ENCODE measurements at regions not wholly inside any gene's neighbourhood (a gene's known extent, or its start where the extent isn't known, plus 50 kb on each side); places are given as distances from the start of the nearest gene placed in this dataset.

DNA sequence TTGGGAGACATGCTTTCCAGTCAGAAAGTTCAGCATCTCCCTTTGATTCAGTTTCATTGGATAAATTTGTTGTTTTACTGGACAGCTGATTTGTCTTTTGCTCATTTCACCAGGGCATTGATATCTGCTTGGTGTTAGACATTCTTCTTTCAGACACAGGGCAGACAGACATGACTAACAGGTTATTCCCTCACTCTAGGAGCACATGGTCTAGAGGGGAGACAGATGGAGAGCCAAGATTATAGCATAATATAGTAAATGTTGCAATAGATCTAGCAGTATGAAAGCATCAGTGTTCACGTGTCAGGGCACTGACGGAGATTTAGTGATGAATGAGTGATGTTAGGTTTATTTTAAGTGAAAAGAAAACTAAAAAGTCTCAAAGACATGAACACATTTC, 187.0 kb upstream of the CYRIA start:
- Mint-ChIP-seq H3K36me3 (no peaks in the 10 kb centered on the region), H3K4me1 (no peaks in the 10 kb centered on the region), H3K4me3 (no peak overlapping the region), H3K9me3 (no peaks in the 10 kb centered on the region), H3K27me3 (ENCODE audit: low read depth in 3 of 3) (peaks cover 0 to 2% (median 0%) of the 10 kb centered on the region in 3 donors), H3K27ac (no peak overlapping the region)
- no peak for DNase-seq

DNA sequence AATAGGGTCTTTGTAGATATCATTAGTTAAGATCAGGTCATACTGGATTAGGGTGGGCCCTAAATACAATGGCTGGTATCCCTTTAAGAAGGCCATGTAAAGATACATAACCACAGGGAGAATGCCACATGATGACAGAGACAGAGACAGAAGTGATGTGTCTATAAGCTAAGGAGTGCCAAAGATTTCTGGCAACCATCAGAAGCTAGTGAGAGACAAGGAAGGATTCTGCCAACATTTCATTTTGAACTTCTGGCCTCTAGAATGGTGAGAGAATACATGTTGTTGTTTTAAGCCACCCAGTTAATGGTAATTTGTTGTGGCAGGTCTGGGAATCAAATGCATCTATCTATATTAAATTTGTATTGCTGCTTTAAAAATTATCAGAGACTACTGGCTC, 185.5 kb upstream of the CYRIA start:
- no peaks in the 10 kb centered on the region for H3K9me3 Mint-ChIP-seq
- no peak overlapping the region for H3K4me3 Mint-ChIP-seq
- peaks cover 0 to 2% (median 0%) of the 10 kb centered on the region in 3 donors for H3K27me3 Mint-ChIP-seq (ENCODE audit: low read depth in 3 of 3)
- no peaks in the 10 kb centered on the region for H3K4me1 Mint-ChIP-seq
- DNase-seq: no peak
- no peaks in the 10 kb centered on the region for H3K36me3 Mint-ChIP-seq
- no peak overlapping the region for H3K27ac Mint-ChIP-seq

DNA sequence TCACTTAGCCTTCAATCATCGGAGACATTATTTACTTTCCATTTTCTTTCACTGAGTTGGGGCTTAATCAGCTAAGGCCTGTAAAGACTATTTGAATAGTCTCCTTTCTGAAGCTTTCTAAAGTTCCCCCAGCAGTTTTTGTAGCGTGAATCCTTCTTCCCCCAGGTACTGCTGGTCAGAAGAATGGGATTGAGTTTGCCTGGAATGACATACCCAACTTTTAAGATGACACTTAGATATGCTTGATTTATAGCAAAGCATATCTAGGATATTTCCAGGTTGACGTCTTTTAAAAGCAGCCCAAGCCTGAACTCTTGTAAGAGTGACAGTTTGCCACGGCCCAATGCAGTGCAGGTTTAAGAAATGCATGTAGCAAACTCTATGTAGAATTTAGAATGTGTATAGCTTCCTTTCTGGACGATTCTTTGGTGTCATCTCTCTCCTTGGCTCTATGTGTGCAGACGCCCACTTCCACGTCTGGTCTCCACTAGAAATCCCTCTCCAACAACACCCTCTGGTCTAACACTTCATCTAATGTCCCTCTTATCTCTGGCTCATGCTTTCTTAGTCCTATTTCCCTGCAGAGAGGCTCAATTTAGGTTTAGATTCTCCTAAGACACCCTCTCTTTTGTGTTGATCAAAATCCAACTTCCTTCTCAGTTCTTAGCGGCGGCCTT, 175.0 kb upstream of the CYRIA start:
- no peak for DNase-seq
- no peaks in the 10 kb centered on the region for H3K4me1 Mint-ChIP-seq
- no peak overlapping the region for H3K27ac Mint-ChIP-seq

DNA sequence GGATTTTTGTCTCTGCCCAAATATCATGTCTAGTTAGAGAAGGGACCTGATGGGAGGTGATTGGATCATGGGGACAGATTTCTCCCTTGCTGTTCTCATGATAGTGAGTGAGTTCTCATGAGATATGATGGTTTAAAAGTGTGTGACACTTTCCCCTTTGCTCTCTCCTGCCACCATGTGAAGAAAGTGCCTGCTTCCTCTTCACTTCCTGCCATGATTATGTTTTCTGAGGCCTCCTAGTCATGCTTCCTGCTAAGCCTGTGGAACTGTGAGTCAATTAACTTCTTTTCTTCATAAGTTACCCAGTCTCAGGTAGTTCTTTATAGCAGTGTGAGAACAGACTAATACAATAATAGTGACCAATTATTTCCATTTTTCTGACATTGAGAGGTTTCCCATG, 167.3 kb upstream of the CYRIA start:
- H3K4me1 Mint-ChIP-seq: no peaks in the 10 kb centered on the region
- no peaks in the 10 kb centered on the region for H3K36me3 Mint-ChIP-seq
- H3K27ac Mint-ChIP-seq: no peak overlapping the region
- H3K27me3 Mint-ChIP-seq (ENCODE audit: low read depth in 3 of 3): peaks cover 0 to 3% (median 2%) of the 10 kb centered on the region in 3 donors
- DNase-seq: no peak
- H3K9me3 Mint-ChIP-seq: peaks cover 0 to 2% (median 0%) of the 10 kb centered on the region in 6 donors
- H3K4me3 Mint-ChIP-seq: no peak overlapping the region

More for the DNA sequence above, 175.0 kb upstream of the CYRIA start:
- H3K27me3 Mint-ChIP-seq (ENCODE audit: low read depth in 3 of 3): peaks cover 2 to 7% (median 2%) of the 10 kb centered on the region in 3 donors
- H3K9me3 Mint-ChIP-seq: peaks cover 0 to 2% (median 0%) of the 10 kb centered on the region in 6 donors
- no peak overlapping the region for H3K4me3 Mint-ChIP-seq
- H3K36me3 Mint-ChIP-seq: no peaks in the 10 kb centered on the region

DNA sequence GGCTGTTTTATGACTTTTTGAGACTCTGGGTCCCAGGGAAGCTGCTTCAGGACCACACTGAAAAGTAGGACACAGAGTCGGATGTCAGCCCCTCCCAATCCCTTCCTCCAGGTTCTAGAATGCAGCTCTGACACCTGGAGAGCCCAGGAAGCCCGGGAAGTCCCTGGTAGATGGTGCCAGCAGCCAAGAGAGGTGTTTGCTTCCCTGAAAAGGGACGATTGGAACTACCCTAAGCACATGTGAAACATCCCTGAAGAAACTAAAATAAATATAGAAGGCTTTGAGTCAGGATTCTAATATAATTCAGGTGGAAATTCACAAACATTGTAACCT, 163.2 kb upstream of the CYRIA start:
- Mint-ChIP-seq H3K4me3 (no peak overlapping the region), H3K27me3 (ENCODE audit: low read depth in 3 of 3) (peaks cover 0 to 5% (median under 1%) of the 10 kb centered on the region in 3 donors), H3K27ac (no peak overlapping the region), H3K4me1 (no peaks in the 10 kb centered on the region), H3K9me3 (peaks cover 0 to 2% (median 0%) of the 10 kb centered on the region in 6 donors), H3K36me3 (no peaks in the 10 kb centered on the region)
- no peak for DNase-seq

DNA sequence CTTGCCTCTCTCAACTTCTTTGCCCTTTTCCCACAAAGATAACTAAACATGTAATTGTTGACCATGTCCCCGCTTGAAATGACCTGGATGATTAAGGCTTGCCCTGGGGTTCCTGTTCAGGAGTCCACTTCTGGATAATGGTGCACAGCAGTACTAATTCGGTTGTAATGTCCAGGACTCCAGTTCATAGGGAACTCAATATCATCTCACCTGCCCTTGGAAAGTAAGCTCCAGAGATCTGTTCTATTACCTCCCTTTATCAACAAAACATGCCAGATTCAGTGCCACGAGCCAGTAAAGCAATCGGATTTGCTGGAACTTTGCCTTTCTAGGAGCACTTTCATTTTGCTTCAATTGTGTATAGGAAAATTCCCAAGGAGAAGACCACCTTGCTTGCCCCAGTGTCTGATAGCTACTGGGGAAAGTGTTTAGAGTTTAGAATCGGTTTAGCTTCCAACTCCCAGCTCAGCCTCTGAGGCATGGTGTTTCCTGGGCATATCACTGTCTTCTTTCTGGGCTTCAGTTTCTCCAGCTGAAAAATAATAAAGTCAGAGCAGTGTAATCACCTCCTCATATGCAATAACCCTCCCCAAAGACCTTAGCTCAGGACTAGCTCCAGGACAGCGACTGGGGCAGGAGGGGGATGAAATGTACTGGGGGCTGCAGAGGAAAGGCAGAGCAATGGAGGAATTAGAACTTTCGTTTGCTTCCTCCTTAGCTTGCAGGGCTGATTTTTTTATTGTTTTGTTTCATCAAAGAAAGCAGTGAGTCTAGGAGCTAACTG, 162.6 kb upstream of the CYRIA start:
- H3K27ac Mint-ChIP-seq: no peak overlapping the region
- no peaks in the 10 kb centered on the region for H3K36me3 Mint-ChIP-seq
- H3K9me3 Mint-ChIP-seq: peaks cover 0 to 2% (median 0%) of the 10 kb centered on the region in 6 donors
- no peaks in the 10 kb centered on the region for H3K4me1 Mint-ChIP-seq
- H3K4me3 Mint-ChIP-seq: no peak overlapping the region
- peaks cover 0 to 7% (median 0%) of the 10 kb centered on the region in 3 donors for H3K27me3 Mint-ChIP-seq (ENCODE audit: low read depth in 3 of 3)
- no peak for DNase-seq

DNA sequence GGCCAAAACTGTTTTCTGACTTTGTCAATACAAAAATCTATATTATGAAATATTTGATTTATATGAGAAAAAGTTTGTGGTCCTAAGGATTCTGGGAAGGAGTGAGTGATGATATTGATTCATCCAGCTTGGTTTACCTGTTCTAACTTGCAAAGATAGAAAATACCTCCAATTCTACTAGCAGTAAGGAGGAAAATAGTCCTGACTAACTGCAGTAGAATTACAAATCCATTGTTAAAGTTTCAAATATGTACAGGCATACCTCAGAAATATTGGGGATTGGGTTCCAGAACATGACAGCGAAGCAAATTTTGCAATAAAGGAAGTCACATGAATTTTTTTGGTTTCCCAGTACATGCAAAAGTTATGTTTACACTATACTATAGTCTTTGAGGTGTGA, 158.8 kb upstream of the CYRIA start:
- no peaks in the 10 kb centered on the region for H3K36me3 Mint-ChIP-seq
- no peaks in the 10 kb centered on the region for H3K9me3 Mint-ChIP-seq
- H3K4me3 Mint-ChIP-seq: no peak overlapping the region
- no peaks in the 10 kb centered on the region for H3K4me1 Mint-ChIP-seq
- no peak overlapping the region for H3K27ac Mint-ChIP-seq
- peaks cover 0 to 4% (median 0%) of the 10 kb centered on the region in 3 donors for H3K27me3 Mint-ChIP-seq (ENCODE audit: low read depth in 3 of 3)
- DNase-seq: no peak

DNA sequence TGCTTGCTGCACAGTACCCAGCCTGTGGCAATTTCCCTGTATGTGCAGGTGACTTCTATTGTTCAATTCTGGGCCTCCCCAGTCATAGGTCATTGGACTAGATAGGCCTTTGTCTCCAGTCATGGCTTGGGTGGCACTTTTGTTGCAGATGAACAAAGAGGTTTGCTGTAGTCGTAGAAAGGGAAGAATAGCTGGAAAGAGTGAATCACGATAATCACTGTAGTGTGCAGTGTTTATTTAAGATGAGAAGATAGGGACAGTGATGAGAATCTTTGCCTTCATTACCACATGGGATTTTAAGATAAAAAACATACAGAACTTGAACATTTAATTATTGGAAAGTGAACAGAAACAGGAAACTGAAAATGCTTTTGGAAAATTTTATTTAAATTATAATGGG, 156.1 kb upstream of the CYRIA start:
- Mint-ChIP-seq H3K4me1 (no peaks in the 10 kb centered on the region), H3K4me3 (no peak overlapping the region), H3K27me3 (ENCODE audit: low read depth in 3 of 3) (peaks cover 0 to 4% (median 2%) of the 10 kb centered on the region in 3 donors), H3K27ac (no peak overlapping the region), H3K9me3 (peaks cover 0 to under 1% (median 0%) of the 10 kb centered on the region in 6 donors), H3K36me3 (no peaks in the 10 kb centered on the region)
- no peak for DNase-seq

DNA sequence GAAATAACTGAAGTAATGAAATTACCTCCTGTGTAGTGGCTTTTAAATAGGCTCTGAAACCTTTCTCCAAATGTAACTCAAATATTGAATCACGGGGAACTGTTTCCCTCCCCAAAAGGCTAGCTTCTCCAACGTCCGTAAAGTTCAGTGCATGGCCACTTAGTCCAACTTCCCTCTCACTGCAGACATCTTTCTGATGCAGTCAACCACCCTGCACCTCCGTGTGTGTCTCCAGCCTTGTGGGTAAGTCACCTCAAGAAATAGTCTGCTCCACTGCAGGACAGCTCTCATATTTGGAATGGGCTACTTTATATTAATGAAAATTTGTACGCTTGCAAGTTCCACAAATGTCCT, 152.5 kb upstream of the CYRIA start:
- peaks cover 0 to 4% (median 2%) of the 10 kb centered on the region in 3 donors for H3K27me3 Mint-ChIP-seq (ENCODE audit: low read depth in 3 of 3)
- H3K4me1 Mint-ChIP-seq: no peaks in the 10 kb centered on the region
- peaks cover 0 to 3% (median 0%) of the 10 kb centered on the region in 6 donors for H3K9me3 Mint-ChIP-seq
- no peaks in the 10 kb centered on the region for H3K36me3 Mint-ChIP-seq
- H3K27ac Mint-ChIP-seq: no peak overlapping the region
- DNase-seq: no peak
- H3K4me3 Mint-ChIP-seq: no peak overlapping the region

DNA sequence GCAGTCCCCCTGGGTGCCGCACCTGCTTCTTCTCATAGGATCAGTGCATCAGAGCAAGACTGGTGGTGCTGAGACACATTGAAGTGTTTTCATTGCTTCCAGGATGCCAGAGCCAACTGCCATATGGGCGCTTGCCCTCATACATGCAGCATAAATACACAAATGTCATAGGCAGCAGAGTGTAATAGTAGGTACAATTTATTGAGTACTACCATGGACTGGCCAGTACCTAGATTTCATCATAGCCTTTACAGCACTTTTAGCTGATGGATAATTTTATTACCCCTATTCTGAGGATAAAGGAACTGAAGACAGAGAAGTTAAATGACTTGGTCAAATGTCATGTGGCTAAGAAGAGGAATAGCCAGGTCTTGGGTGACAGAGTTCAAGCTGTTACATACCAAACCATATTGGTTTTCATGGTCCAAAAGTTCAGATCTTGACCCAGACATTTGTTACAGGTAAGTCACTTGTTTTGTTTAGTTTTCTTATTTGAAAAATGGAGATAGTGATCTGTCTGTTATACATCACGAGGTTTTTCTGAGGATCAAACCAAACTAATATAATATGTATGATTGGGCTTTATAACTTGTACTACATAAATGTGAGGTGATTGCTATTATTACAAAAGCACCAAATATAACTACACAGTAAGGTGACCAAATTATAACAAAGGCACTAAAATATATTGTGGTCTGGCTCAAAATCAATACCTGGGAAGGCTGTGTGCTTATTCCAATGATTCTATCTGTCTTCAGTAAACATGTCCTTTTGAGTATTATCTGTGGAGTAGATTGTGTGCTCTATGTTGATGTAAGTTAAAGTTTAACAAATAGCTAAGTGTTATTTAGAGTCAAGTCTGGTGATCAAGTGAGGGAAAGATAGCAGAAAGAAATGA, 151.9 kb upstream of the CYRIA start:
- peaks cover 0 to 4% (median 2%) of the 10 kb centered on the region in 3 donors for H3K27me3 Mint-ChIP-seq (ENCODE audit: low read depth in 3 of 3)
- no peak for DNase-seq
- H3K27ac Mint-ChIP-seq: no peak overlapping the region
- H3K36me3 Mint-ChIP-seq: no peaks in the 10 kb centered on the region
- H3K4me3 Mint-ChIP-seq: no peak overlapping the region
- peaks cover 0 to 3% (median 0%) of the 10 kb centered on the region in 6 donors for H3K9me3 Mint-ChIP-seq
- H3K4me1 Mint-ChIP-seq: no peaks in the 10 kb centered on the region

DNA sequence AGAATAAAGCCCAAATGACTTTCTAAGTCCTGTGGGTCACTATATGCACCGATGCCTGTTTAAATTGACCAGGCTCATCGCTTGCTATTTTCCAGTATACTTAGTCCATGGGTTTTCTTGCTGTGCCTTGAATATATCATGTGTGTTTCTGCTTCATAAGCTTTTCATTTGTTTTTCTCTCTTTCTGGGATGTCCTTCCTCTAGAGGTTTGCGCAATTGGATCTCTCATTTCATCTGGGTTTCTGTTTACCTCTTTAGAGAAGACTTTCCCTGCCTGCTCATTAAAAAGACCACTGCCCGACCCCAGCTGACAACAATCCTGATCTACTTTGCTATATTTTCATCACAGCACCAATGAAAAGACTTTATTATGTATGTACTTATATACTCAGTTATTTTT, 150.9 kb upstream of the CYRIA start:
- peaks cover 0 to 6% (median 2%) of the 10 kb centered on the region in 3 donors for H3K27me3 Mint-ChIP-seq (ENCODE audit: low read depth in 3 of 3)
- no peak for DNase-seq
- H3K4me1 Mint-ChIP-seq: no peaks in the 10 kb centered on the region
- peaks cover 0 to 3% (median 0%) of the 10 kb centered on the region in 6 donors for H3K9me3 Mint-ChIP-seq
- H3K36me3 Mint-ChIP-seq: no peaks in the 10 kb centered on the region
- H3K27ac Mint-ChIP-seq: no peak overlapping the region
- H3K4me3 Mint-ChIP-seq: no peak overlapping the region

DNA sequence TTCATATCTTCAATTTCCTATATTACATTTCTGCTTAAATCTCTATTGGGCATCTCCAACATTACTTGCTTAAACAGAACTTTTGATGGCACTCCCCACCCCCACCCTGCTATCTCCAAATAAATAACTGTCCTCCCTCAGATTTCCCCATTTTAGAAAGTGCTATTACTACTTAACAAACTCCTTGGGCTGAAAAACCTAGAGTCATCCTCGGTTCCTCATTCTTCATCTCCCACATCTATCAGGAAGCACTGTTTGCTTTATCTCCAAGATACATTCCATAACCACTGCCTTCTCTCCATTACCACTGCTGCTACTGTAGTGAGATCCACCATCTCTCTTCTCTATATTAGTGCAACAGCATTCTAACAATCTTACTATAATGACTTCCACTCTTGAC, 150.4 kb upstream of the CYRIA start:
- Mint-ChIP-seq H3K27ac (no peak overlapping the region), H3K36me3 (no peaks in the 10 kb centered on the region), H3K27me3 (ENCODE audit: low read depth in 3 of 3) (peaks cover 0 to 6% (median 2%) of the 10 kb centered on the region in 3 donors)

DNA sequence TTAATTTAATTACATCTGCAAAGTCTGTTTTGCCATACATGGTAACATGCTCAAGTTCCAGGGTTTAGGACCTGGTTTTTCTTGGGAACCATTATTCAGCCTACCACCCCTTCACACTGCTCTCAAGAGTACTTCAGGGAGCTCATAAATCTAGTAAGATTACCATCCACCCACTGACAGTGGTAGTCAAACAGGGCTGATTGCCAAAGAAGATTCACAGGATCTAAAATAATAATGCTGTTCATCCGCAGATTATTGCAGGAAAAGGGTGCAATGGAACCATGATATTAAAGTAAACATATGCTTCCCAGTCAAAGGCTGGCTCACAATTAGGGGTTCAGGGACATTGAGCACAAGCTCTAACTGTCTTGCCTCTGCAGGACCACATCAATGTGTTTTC, 148.0 kb upstream of the CYRIA start:
- Mint-ChIP-seq H3K4me1 (no peaks in the 10 kb centered on the region), H3K36me3 (no peaks in the 10 kb centered on the region), H3K4me3 (no peak overlapping the region), H3K9me3 (peaks cover 0 to 3% (median 0%) of the 10 kb centered on the region in 6 donors), H3K27me3 (ENCODE audit: low read depth in 3 of 3) (peaks cover 0 to 6% (median 2%) of the 10 kb centered on the region in 3 donors), H3K27ac (no peak overlapping the region)
- DNase-seq: no peak

More for the DNA sequence above, 150.4 kb upstream of the CYRIA start:
- Mint-ChIP-seq H3K4me3 (no peak overlapping the region), H3K9me3 (peaks cover 0 to 3% (median 0%) of the 10 kb centered on the region in 6 donors), H3K4me1 (no peaks in the 10 kb centered on the region)
- DNase-seq: no peak

DNA sequence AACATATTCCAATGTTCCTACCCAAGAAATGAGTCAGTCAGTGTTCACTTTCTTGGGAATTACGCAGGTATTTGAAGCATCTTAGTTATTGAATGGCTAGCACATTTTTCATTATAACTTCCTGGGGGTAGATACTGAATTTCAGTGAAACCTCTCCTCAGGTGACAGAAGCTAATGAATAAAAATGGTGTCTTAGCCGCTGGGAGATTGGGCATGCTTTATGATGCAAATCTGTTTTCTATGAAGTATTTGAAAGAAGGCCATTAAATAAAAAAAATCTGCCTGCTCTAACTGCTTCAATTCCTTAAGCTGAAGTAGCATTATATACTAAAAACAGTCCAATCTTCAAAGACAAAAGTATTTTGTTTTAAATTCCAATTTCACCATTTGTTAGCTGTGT, 132.8 kb upstream of the CYRIA start:
- no peak overlapping the region for H3K27ac Mint-ChIP-seq
- no peak for DNase-seq
- no peaks in the 10 kb centered on the region for H3K9me3 Mint-ChIP-seq
- H3K36me3 Mint-ChIP-seq: no peaks in the 10 kb centered on the region
- H3K4me3 Mint-ChIP-seq: no peak overlapping the region
- H3K27me3 Mint-ChIP-seq (ENCODE audit: low read depth in 3 of 3): peaks cover 3 to 5% (median 4%) of the 10 kb centered on the region in 3 donors
- H3K4me1 Mint-ChIP-seq: no peaks in the 10 kb centered on the region
